NOMO-1 (cell line): ENCODE measurements at regions not wholly inside any gene's neighbourhood (a gene's known extent, or its start where the extent isn't known, plus 50 kb on each side); places are given as distances from the start of the nearest gene placed in this dataset.
A peak's percentile ranks its signal among the peaks of the same experiment; 100 is the strongest.

Source experiments
- DNase-seq, 2 experiments: peaks; one replicate each; lab custom pipeline; 2025; ENCODE audit not compliant: unreplicated experiment in 2 of 2; lab: John Stamatoyannopoulos, UW

DNA sequence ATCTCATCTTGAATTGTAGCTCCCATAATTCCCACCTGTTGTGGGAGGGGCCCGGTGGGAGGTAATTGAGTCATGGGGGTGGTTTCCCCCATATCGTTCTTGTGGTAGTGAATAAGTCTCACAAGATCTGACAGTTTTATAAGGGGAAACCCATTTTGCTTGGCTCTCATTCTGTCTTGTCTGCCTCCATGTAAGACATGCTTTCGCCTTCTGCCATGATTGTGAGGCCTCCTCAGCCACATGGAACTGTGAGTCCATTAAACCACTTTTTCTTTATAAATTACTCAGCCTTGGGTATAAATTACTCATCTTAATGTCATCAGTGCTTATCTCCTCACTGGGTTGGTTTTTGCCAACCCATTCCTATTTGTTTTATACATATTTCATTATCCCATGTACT lies 142.0 kb upstream of the GMDS start:
- no peak for DNase-seq

DNA sequence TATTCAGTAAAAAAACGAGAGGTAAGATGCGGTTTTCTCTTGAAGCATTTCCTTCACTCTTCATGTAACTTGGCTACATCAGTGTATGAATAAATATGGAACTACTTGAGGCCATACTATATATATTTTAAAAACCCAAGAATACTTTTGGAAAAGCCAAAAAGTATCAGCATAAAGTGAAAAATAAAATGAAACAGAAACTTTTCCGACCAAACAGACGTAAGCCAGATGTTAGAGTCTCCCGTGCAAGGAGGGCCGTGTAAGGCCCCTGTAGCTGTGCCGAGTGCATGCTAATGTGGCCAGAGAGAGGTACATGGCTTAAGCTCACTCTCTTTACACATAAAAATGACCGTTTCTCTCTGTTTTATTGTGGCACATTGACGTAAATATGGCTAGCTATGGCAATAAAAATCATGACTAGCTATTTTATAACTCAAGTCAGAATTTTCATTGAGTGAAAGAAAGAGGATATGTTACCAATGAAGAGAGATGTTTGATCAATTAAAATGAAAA lies 140.1 kb upstream of the GMDS start:
- no peak for DNase-seq

- no peak for DNase-seq
Measured at GRCh38 chr6:2384528-2384927, 139.1 kb upstream of the GMDS start.

DNA sequence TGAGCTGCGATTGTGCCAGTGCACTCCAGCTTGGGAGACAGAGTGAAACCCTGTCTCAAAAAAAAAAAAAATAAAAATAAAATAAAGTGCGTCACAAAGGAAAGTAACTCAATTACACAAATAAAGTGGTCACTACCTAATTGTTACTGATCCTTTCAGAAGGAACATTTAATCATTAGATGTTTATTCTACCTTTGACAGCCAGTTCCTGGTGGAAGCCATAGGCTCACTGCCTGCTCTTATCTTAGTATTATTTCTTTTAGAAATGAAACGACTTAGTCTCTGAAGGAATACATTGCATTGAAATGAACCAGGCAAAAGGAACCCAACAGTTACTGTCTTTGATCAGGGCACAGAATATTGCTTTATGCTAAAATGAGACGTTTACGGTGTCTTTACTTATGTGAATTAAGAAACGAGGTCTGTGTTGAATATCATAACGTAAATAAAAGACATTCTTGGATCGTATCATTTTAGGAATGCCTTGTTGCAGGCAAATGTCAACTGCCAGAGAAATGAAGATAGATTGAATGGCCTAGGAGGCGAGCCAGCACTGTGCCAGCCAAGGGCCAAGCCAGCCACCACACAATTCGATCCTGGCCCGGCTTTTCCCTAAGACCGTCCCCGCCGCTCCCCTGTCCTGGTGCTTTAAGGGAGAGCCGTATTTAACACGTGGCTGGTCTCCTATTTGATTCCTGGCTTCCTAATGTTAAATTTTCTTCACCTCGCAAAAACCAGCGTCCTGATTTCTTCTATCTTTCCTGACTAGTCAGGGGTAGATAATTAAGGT lies 136.7 kb upstream of the GMDS start:
- DNase-seq = no peak

DNA sequence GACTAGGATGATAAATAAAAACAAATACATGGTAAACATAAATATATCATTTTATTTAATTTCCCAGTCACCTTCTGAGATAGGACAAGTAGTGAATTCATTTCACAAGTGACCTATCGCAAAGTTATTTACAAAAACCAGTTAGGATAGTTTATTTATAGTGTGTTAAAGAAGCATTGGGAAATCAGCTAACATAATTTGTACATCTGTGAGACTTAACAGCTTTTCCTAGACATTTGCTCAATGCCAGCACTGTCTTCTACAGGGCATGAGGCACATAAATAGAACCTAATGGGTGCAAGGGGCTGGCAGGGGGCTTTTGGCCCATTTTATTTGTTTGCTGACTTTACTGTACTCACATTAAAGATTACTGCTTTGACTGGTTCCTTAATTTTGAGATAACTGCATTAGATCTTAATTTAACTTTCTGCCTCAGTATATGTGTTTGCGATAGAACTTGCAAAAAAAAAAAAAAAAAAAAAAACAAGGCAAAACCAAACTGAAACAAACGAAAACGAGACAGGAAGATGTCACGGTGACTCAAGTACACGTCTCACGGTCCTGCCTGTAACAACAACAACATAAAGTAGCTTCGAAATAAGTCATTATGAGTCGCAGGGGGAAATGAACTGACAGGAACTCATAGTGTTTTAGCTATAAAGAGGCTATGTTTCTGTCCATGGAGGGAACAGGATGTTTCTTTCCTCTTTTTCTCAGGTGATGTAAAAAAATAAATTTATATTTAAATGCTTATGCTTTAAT lies 133.7 kb upstream of the GMDS start:
- DNase-seq = peak in 1 of 2 experiments; percentile 64

DNA sequence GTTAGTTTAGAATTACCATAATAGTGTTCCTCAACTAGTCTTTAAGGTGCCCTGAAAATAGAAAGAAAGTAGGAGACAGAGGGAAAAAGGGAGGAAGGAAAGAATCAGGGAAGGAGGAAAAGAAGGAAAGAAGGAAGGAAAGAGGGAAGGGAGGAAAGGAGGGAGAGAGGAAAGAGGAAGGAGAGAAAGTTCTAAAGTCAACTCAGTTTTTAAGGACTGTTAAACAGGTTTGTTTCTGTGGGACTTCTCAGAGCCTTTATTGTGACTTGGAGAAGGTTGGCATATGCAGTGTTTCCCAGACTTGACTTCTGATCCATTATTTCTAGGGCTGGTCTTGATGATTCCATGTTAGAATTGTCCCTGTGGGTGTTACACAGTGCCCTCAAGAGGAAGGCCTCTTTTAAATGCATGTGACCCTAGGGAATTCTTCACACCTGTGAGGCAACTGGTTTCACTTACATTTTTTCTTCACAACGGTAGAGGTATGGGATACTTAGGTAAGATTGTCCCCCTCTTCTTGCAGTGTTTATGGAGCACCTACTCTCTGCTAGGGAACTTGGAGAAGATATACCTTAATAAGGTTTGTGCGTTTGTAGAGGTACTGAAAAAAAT lies 132.7 kb upstream of the GMDS start:
- DNase-seq = no peak

DNA sequence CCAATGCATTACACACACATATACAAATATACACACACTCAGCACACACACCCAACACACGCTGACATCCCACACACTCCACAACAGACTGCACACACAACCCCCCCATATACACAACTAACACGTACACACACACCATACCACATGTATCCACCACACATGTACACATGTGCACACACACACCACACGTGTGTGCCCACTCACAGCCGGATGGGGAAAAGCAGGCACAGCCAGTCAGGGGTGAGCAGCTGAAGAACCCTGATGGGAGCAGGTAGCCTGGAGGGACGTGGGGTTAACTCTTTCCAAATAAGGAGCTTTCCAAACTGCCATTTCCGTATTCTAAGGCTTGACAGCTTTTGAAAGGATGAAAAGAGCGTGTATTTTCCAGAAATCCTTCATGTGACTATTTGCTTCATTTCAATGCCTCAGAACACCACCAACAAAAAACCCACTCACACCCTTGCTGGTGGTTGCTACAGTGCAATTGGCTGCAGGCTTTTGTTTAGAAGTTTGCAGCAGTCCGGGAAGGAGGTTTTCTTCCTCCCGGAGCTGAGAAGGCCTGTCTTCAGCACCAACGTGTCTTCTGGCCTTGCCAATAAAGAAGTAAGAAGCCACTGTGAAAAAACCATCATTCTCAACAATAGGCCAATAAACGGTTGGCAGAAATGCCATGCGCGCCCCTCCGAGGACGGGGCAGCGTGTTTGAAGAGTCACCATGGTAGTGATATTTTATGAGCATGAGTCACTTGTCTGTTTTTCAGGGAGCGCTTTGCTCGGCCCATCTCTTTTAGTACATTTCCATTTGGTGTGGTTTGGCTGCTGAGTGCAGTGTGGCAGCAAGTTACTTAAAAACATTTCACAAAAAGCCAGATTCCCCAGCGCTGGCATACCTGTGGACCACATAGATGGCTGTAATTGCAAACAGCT lies 131.3 kb upstream of the GMDS start:
- DNase-seq = peak; percentile 22 to 30

- peak; percentile 8 to 81 for DNase-seq
Measured at GRCh38 chr6:2375443-2375842, 130.0 kb upstream of the GMDS start.

GRCh38 chr6:2369606-2370005 lies 124.2 kb upstream of the GMDS start:
- no peak for DNase-seq

DNA sequence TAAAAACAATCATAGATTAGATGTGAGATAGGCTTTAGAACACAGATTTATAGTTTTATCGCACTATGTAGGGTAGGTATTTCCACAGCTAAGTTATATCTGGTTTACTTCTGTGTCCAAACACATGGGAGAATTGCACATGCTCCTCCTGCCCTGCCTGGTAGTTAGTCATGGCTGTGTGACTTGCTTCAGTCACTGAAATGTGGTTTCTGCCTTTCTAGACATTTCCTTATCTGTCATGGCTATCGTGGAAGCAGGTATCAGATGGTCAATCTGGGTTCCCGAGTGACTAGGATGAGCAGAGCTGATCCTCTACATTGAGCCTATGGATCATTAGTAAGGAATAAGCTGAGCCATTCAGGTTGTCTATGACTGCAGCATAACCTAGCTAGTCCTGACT lies 117.8 kb upstream of the GMDS start:
- DNase-seq = no peak

- DNase-seq = no peak
Measured at GRCh38 chr6:2361195-2361594, 115.8 kb upstream of the GMDS start.

DNA sequence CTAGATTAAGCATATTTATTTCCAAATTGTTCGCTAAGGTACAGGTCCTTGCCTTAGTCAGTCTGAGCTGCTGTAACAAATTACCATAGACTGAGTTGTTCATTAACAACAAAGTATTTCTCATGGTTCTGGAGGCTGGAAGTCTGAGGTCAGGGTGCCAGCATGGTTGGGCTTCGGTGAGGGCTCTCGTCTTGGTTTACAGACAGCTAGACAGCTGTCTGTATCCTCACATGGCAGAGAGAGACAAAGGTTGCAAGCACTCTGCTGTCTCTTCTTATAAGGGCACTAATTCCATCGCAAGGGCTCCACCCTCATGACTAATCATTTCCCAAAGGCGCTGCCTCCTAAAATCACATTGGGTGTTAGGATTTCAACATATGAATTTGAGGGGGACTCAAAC lies 115.3 kb upstream of the GMDS start:
- DNase-seq = no peak

GRCh38 chr6:2360126-2360525 lies 114.7 kb upstream of the GMDS start:
- DNase-seq = no peak

DNA sequence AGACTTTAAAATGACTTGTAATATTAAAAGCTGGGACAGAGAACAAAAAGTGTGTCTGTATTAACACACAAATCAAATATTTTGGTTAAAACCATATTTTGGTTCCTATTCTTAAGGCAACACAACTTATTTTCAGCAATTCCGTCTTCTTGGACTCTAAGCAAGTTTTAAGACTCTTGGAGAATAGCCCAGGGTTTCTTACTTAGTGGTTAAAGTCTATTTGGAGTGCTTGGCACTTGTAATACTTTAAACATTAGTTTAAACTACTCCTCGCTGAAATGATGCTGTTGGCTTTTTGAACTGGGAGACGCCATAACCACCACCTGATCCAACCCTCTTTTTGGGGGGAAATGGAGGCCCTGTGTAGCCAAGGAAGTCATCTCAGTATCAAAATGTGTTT lies 109.7 kb upstream of the GMDS start:
- no peak for DNase-seq

DNA sequence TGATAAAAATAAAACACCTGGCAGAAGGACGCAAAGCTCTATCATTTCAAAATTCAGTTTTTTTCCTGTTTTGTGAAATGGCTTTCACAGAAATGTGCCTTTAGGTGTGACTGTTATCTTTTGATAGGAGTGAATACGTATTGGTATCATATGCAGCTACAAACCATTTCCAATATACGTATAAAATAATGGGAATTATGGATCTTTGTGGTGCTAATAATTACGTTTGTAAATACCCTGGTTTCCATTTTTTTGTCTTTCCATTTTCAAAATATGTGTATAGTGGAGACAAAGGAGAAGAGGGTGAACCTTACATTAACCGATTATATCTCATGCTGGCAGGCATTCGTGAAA lies 108.7 kb upstream of the GMDS start:
- DNase-seq = no peak

DNA sequence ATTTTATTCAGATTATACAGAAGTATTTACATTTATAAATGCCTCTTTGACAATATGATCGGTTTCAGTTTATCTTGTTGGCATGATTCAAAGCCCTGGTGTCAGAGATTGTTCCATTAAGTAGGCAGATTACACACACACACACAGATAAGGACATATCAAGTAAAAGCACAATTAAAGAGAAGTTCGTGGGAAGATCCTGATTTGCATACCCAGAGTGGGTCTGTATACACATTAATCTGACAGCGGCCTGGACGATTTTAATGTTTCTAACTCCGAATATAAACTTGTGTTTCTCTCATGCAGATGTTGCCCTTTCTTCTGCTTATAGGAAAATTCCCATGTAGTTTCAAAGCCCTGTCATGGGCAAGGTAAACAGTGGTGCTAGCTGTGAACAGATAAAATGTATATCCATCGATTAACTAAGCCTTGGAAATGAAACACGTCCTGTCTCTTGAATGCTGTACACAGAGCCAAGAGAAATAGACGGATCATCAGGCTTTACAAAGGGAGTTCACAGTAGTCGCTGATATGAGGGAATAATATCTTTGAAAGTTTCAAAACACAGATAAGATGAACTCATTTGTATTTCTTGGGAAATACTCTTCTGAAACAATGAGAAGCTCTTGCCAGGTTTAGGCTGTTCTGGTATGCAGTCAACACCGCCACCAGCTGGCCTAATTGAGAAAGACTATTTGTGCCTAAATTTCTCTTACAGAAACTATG lies 108.2 kb upstream of the GMDS start:
- DNase-seq = peak; percentile 40 to 65

DNA sequence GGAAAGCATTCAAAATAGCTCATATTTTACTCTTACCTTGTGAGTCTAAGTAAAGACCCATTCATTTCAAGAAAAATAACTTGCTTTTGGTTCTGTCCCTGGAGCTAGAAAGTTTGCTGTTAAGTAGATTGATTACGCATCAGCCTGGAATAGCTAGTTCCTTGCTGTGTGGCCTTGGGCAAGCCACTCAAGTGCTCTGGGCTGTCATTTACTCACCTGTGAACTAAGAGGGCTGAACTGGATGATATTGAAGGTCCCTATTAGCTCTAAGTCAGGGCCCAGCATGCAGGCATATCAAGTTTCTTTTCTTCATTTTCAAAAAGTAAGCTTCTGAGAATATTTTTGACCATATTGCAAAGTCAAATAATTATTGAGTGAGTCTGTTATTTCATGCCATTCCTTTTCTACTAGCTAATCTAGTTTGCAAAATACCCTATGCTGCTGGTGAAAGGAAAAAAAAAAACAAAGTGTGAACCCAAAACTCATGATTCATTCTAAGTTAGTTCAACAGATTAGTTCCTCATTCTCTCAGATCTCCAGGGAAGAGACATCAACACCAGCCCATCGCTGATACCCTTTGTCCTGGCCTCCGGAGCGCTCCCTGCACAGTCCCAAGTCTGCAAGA lies 106.5 kb upstream of the GMDS start:
- DNase-seq = peak; percentile 13 to 66

DNA sequence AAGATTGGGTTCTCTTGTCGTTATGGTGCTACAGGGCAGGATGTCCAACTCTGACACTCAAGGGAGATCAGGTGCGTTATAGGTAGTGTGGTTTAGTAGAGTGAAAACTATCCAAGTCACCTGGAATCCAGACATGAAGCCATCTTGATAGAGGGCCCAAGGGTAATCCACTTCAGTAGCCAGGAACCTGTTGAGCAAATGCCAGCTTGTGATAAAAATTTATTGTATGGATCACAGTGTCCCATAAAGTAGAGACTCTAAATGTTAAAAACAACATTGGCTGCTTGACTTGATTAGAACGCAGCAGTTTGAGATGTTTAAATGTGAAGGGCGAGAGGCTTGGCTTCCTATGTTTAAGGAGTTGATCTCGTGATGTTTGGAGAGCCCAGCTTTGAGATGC lies 105.7 kb upstream of the GMDS start:
- DNase-seq = no peak

- DNase-seq = no peak
Measured at GRCh38 chr6:2346078-2346477, 100.7 kb upstream of the GMDS start.
